PC-3 (cell line): ENCODE measurements at regions not wholly inside any gene's neighbourhood (a gene's known extent, or its start where the extent isn't known, plus 50 kb on each side); places are given as distances from the start of the nearest gene placed in this dataset.

ENCODE experiments used
- CTCF ChIP-seq: fragments of 300-600 bp; sonication (generic); conservative IDR thresholded peaks from 2 replicates; pipeline ENCODE4 v1.5.1; 2017; ENCODE audit warnings: antibody characterized with exemption, low read depth, mild to moderate bottlenecking, low read length
- EZH2 ChIP-seq: fragments of 300-600 bp; sonication (generic); IDR thresholded peaks from one replicate; pipeline ENCODE4 v1.6.1; 2017; ENCODE audit warnings: antibody characterized with exemption, mild to moderate bottlenecking, low read length; ENCODE audit not compliant: unreplicated experiment
- EZH2phosphoT487 ChIP-seq: fragments of 300-600 bp; sonication (generic); IDR thresholded peaks from 2 replicates; pipeline ENCODE4 v1.6.1; 2018; ENCODE audit warnings: mild to moderate bottlenecking, antibody characterized with exemption, low read length, borderline replicate concordance

- TF ChIP-seq CTCF (no peak), EZH2phosphoT487 (no peak), EZH2 (no peak)
Observed at GRCh38 chr1:94646141-94646643, 104.6 kb upstream of the F3 start.
